Stomach (tissue), 8 donors: ENCODE measurements at regions not wholly inside any gene's neighbourhood (a gene's known extent, or its start where the extent isn't known, plus 50 kb on each side); places are given as distances from the start of the nearest gene placed in this dataset.

Source experiments
- DNase-seq, 2 donors: peaks; one replicate each; pipeline versions ENCODE4 v3.0.0 to v3.0.0-alpha.2; 2013 to 2019
- H3K27ac ChIP-seq, 5 donors: fragments of 200-600 bp in 4 of 5; sonication (generic) in 4 of 5; one replicate each; pipeline ENCODE4 v1.5.1; 2013 to 2019; ENCODE audit warnings: mild to moderate bottlenecking in 1 of 5, moderate library complexity in 1 of 5
- H3K27me3 ChIP-seq, 3 donors: fragments of 200-600 bp; sonication (generic); one replicate each; pipeline ENCODE4 v1.5.1; 2017 to 2019; ENCODE audit warnings: mixed run types in 1 of 3
- H3K36me3 ChIP-seq, 4 donors: fragments of 200-600 bp; sonication (generic); 1 replicate in 3 of 4; 2 replicates in 1 of 4; pipeline ENCODE4 v1.5.1; 2016 to 2019
- H3K4me1 ChIP-seq, 4 donors: fragments of 200-600 bp; sonication (generic); one replicate each; pipeline ENCODE4 v1.5.1; 2016 to 2019
- H3K4me3 ChIP-seq, 4 donors: fragments of 200-600 bp; sonication (generic) in 3 of 4; one replicate each; pipeline ENCODE4 v1.5.1; 2016 to 2019; ENCODE audit warnings: mild to moderate bottlenecking in 1 of 4
- H3K9me3 ChIP-seq, 4 donors: fragments of 200-600 bp; sonication (generic); one replicate each; pipeline ENCODE4 v1.5.1; 2016 to 2019
- EP300 ChIP-seq: sonication (generic); formaldehyde crosslinking; IDR thresholded peaks from one replicate; pipeline ENCODE4 v1.6.1; 2017; ENCODE audit warnings: antibody characterized with exemption
- POLR2A ChIP-seq, 4 donors: fragments of 450-650 bp; IDR thresholded peaks; one replicate each; pipeline ENCODE4 v1.6.1; 2016; ENCODE audit warnings: antibody characterized with exemption in 4 of 4, control low read depth in 2 of 4, mild to moderate bottlenecking in 1 of 4, moderate library complexity in 1 of 4
- POLR2AphosphoS5 ChIP-seq, 3 donors: sonication (generic); formaldehyde crosslinking; IDR thresholded peaks; one replicate each; pipeline ENCODE4 v1.6.1; 2016; ENCODE audit warnings: antibody characterized with exemption in 3 of 3
- WGBS, 5 donors: extraction: QIAGEN DNeasy Blood & Tissue Kit in 3 of 5; methylation state at CpG; one replicate each; pipeline versions ENCODE4 v1.1.5 to v1.1.7; 2013 to 2018; 5-methylcytosine and 5-hydroxymethylcytosine counted together
- intact Hi-C: fragments of 100-400 bp; cut with DNase I; formaldehyde crosslinking; loops from one replicate; pipeline ENCODE4 v1.15.1; 2023; ENCODE audit warnings: low total_unique reads
- TF ChIP-seq, protein P1 (sequence below), 7 experiments: fragments of 450-650 bp in 4 of 7; fragments of 200-600 bp in 3 of 7; sonication (generic) in 3 of 7; IDR thresholded peaks; one replicate each; pipeline ENCODE4 v1.5.1; 2016 to 2019; ENCODE audit warnings: antibody characterized with exemption in 7 of 7, control low read depth in 2 of 7, mild to moderate bottlenecking in 1 of 7
- donor health status: healthy with polysubstance abuse.
- donor health status: Bipolar disorder and iron deficiency.
- donor health status: healthy.

DNA sequence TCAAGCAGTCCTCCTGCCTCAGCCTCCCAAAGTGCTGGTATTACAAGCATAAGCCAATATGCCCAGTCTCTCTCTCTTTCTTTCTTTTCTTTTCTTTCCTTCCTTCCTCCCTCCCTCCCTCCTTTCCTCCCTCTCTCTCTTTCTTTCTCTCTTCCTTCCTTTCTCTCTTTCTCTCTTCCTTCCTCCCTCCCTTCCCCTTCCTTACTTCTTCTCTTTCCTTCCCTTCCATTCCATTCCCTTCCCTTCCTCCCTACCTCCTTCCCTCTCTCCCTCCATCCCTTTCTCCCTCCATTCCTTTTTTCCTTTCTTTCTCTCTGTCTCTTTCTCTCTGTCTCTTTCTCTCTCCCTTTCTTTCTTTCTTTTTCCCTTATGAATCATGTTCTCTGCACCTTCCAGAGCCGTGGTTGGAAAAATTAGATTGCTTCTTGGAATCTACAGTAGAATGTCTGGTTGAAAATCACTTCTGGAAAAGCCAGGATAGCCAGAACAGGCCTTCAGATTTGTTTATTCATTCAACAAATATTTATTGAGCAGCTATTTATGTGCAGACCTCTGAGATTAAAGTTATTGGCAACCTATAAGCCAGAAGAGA lies 68.4 kb upstream of the ARHGAP5 start:
- Histone ChIP-seq H3K4me3 (no peak overlapping the region), H3K27ac (no peak overlapping the region), H3K9me3 (no peaks in the 10 kb centered on the region), H3K27me3 (no peaks in the 10 kb centered on the region), H3K36me3 (no peaks in the 10 kb centered on the region), H3K4me1 (peaks cover 0 to 12% (median 0%) of the 10 kb centered on the region in 4 donors)
- intact Hi-C loops = no loop called here
- TF ChIP-seq, protein P1, sequence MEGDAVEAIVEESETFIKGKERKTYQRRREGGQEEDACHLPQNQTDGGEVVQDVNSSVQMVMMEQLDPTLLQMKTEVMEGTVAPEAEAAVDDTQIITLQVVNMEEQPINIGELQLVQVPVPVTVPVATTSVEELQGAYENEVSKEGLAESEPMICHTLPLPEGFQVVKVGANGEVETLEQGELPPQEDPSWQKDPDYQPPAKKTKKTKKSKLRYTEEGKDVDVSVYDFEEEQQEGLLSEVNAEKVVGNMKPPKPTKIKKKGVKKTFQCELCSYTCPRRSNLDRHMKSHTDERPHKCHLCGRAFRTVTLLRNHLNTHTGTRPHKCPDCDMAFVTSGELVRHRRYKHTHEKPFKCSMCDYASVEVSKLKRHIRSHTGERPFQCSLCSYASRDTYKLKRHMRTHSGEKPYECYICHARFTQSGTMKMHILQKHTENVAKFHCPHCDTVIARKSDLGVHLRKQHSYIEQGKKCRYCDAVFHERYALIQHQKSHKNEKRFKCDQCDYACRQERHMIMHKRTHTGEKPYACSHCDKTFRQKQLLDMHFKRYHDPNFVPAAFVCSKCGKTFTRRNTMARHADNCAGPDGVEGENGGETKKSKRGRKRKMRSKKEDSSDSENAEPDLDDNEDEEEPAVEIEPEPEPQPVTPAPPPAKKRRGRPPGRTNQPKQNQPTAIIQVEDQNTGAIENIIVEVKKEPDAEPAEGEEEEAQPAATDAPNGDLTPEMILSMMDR (IDR thresholded peaks at IDR 0.05) = no peak
- TF ChIP-seq EP300 (no peak), POLR2A (IDR thresholded peaks at IDR 0.05) (no peak), POLR2AphosphoS5 (IDR thresholded peaks at IDR 0.05) (no peak)
- DNase-seq = no peak
- 72 to 83% (median 75%) methylated on average over 1 of the region's 1 CpG for WGBS, 5 donors

DNA sequence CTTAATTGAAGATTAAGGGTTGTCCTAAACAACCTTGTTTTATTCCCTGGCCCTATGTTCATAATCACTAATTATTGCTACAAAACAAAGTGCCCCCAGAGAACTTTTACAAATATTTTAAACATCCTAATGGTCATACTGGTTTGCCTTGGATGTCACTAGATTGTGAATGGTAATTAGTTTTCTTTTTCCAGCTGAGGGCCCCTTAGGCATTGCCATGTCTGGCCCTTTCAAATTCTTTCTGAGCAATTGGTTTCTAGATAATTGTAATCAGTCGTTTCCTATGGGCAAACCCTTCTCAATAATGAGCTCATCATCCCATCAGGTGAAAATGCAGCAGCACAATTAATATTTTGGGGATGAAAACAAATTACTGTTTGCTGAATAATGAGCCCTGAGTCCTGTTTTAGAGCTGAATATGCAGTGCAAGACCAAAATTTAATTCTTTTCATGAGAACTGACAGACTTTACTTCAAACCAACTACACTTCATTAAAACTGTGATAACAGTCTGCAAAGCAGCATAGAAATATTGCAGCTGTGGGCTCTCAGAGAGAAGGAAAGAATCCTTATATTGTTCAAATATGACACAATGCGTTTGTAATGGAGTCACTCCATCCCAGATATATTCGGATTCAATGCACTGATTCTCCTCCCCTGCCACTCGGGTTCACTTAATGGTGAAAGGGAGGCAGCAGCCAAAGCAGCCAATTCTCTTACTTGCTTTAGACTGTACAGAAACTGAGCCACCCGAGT lies 67.7 kb upstream of the ARHGAP5 start:
- 67 to 73% (median 69%) methylated on average over 5 of the region's 5 CpGs for WGBS, 5 donors
- no peak overlapping the region for H3K27ac ChIP-seq

DNA sequence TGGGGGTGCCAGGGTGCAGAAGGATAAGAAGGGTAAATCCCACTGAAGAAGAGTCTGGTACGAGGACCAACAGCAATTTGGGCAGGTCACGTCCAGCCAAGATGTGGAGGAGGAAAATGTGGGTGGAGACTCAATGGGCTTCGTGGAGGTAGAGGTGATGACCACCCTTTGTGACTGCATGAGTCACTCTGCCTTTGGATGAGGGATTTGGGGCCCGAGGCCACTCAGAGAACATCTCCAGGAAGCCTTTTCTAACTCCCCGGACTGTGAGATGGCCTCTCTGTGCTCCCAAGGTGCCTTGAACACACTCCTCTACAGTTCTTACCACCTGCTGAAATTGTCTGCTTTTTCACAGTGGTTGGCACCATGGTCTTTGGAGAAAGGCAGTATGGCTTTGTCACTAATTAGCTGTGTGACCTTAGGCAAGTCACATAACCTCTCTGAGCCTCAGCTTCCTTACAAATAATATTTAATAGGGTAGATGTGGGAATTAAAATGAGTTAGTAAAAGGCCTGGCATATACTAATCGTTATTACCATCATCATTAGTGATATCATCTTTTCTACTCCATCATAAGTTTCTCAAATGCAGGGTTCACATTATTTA lies 67.0 kb upstream of the ARHGAP5 start:
- Histone ChIP-seq H3K27ac (no peak overlapping the region), H3K27me3 (no peaks in the 10 kb centered on the region), H3K9me3 (no peaks in the 10 kb centered on the region), H3K4me1 (peaks cover 0 to 12% (median 0%) of the 10 kb centered on the region in 4 donors), H3K4me3 (no peak overlapping the region), H3K36me3 (no peaks in the 10 kb centered on the region)
- DNase-seq = no peak
- no peak for TF ChIP-seq POLR2A (IDR thresholded peaks at IDR 0.05)
- TF ChIP-seq EP300 = no peak
- TF ChIP-seq, protein P1 (IDR thresholded peaks at IDR 0.05) = no peak
- no peak for TF ChIP-seq POLR2AphosphoS5 (IDR thresholded peaks at IDR 0.05)
- 73 to 89% (median 80%) methylated on average over 6 of the region's 6 CpGs for WGBS, 5 donors
- intact Hi-C loops = no loop called here

More for the DNA sequence above, 67.7 kb upstream of the ARHGAP5 start:
- H3K9me3 ChIP-seq = no peaks in the 10 kb centered on the region
- H3K4me3 ChIP-seq = no peak overlapping the region
- H3K4me1 ChIP-seq = peaks cover 0 to 12% (median 0%) of the 10 kb centered on the region in 4 donors
- intact Hi-C loops = no loop called here
- TF ChIP-seq, protein P1 (IDR thresholded peaks at IDR 0.05) = no peak
- no peak for TF ChIP-seq POLR2AphosphoS5 (IDR thresholded peaks at IDR 0.05)
- no peak for TF ChIP-seq POLR2A (IDR thresholded peaks at IDR 0.05)
- TF ChIP-seq EP300 = no peak
- no peaks in the 10 kb centered on the region for H3K36me3 ChIP-seq
- DNase-seq = no peak
- no peaks in the 10 kb centered on the region for H3K27me3 ChIP-seq

DNA sequence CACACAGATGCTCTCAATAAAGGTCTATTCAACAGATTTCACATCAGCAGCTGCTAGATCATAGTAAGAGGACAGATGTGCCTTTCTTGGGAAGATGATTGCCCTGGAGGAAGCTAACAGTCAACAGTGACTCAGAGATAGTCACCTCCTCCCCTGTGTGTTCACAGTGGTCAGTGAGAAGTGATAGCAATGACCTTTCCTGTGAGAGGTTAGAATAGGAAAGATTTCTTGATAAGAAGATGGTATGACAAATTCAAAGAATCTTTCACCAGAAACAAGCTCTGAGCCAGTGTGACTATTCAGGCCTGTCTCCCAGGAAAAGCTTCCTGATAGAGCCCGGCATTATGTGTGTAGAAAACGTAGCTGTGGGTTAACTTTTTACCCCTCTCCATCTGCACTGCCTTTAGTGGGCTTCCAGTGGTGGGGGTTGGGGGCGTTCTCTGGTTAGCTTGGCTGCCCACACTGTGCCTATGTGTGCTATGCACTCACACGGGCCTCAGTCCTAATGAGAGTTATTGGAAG lies 66.4 kb upstream of the ARHGAP5 start:
- no peak for DNase-seq
- H3K4me1 ChIP-seq = peaks cover 0 to 12% (median 0%) of the 10 kb centered on the region in 4 donors
- H3K27me3 ChIP-seq = no peaks in the 10 kb centered on the region
- intact Hi-C loops = no loop called here
- 60 to 71% (median 67%) methylated on average over 4 of the region's 4 CpGs for WGBS, 5 donors
- TF ChIP-seq, protein P1 (IDR thresholded peaks at IDR 0.05) = no peak
- TF ChIP-seq EP300 = no peak
- TF ChIP-seq POLR2AphosphoS5 (IDR thresholded peaks at IDR 0.05) = no peak
- no peak for TF ChIP-seq POLR2A (IDR thresholded peaks at IDR 0.05)
- no peaks in the 10 kb centered on the region for H3K36me3 ChIP-seq
- no peak overlapping the region for H3K27ac ChIP-seq
- no peak overlapping the region for H3K4me3 ChIP-seq
- H3K9me3 ChIP-seq = no peaks in the 10 kb centered on the region
